ENCODE measurements at regions not wholly inside any gene's neighbourhood (a gene's known extent, or its start where the extent isn't known, plus 50 kb on each side); places are given as distances from the start of the nearest gene placed in this dataset.
A peak's percentile ranks its signal among the peaks of the same experiment; 100 is the strongest.

- no peaks in the 10 kb centered on the region for H3K9me3 Mint-ChIP-seq
- no peak for DNase-seq
- no peak overlapping the region for H3K27ac Mint-ChIP-seq
Measured at GRCh38 chr2:136223274-136223673, 105.3 kb upstream of the CXCR4 start.

DNA sequence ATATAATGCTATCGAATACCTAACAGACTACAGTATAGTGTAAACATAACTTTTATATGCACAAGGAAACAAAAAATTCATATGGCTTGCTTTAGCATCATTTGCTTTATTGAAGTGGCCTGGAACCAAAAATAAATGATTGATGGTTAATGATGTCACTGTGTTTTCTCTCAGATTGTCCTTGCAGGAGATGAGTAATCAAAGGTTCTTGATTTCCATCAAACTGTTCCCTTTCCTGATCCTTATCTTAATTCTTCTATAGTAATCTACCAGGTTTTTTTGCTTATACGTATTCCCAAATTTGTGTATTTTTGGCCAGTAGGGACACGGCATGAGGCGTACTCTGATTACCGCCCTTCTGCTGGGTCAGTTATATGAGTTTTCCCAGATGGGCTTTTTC, 104.9 kb upstream of the CXCR4 start:
- Mint-ChIP-seq H3K4me1 (peaks cover 19% of the 10 kb centered on the region), H3K4me3 (no peak overlapping the region), H3K36me3 (no peaks in the 10 kb centered on the region), H3K27ac (no peak overlapping the region), H3K27me3 (no peaks in the 10 kb centered on the region), H3K9me3 (no peaks in the 10 kb centered on the region)
- no peak for DNase-seq

More at GRCh38 chr2:136223274-136223673, 105.3 kb upstream of the CXCR4 start:
- no peak overlapping the region for H3K4me3 Mint-ChIP-seq
- no peaks in the 10 kb centered on the region for H3K36me3 Mint-ChIP-seq
- H3K27me3 Mint-ChIP-seq: no peaks in the 10 kb centered on the region
- peaks cover 15% of the 10 kb centered on the region for H3K4me1 Mint-ChIP-seq

DNA sequence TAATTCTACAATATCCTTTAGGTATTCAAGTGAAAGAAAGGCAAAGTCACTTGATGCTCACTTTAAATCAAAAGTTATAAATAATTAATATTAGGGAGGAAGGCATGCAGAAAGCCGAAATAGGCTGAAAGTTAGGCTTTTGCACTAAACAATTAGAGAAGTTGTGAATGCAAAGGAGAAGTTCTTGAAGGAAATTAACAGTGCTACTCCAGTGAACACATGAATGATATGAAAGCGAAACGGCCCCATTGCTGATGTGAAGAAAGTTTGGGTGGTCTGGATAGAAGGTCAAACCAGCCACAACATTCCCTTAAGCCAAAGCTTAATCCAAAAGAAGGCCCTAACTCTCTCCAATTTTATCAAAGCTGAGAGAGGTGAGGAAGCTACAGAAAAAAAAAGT, 103.1 kb upstream of the CXCR4 start:
- Mint-ChIP-seq H3K27me3 (no peaks in the 10 kb centered on the region), H3K9me3 (no peaks in the 10 kb centered on the region), H3K27ac (peak overlapping the region; percentile 50), H3K36me3 (no peaks in the 10 kb centered on the region), H3K4me1 (peaks cover 12% of the 10 kb centered on the region), H3K4me3 (no peak overlapping the region)
- DNase-seq: no peak

- peaks cover 6% of the 10 kb centered on the region for H3K4me1 Mint-ChIP-seq
- no peaks in the 10 kb centered on the region for H3K27me3 Mint-ChIP-seq
- no peaks in the 10 kb centered on the region for H3K36me3 Mint-ChIP-seq
- DNase-seq: no peak
- no peaks in the 10 kb centered on the region for H3K9me3 Mint-ChIP-seq
- no peak overlapping the region for H3K4me3 Mint-ChIP-seq
- H3K27ac Mint-ChIP-seq: no peak overlapping the region
Measured at GRCh38 chr2:136219963-136220362, 102.0 kb upstream of the CXCR4 start.

DNA sequence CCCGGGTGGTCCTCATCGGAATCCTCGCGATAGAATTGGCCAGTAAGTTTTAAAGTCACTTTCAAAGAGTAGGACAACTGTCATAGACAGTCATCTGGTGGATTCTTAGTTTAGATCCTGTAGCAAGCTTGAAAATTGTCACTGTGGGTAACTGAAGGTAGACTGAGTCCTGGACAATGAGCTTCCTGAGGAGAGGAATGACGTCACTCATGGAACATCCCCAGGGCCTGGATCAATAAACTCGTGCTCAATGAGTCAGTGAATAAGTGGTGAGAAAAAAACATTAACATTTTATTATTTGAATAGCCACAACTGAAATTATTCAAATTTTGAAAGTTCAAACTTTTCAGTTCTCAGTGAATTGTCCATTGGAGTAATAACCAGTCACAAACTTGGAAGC, 101.4 kb upstream of the CXCR4 start:
- Mint-ChIP-seq H3K9me3 (no peaks in the 10 kb centered on the region), H3K36me3 (no peaks in the 10 kb centered on the region), H3K4me1 (peaks cover 8% of the 10 kb centered on the region), H3K27ac (no peak overlapping the region), H3K4me3 (no peak overlapping the region), H3K27me3 (no peaks in the 10 kb centered on the region)
- no peak for DNase-seq

DNA sequence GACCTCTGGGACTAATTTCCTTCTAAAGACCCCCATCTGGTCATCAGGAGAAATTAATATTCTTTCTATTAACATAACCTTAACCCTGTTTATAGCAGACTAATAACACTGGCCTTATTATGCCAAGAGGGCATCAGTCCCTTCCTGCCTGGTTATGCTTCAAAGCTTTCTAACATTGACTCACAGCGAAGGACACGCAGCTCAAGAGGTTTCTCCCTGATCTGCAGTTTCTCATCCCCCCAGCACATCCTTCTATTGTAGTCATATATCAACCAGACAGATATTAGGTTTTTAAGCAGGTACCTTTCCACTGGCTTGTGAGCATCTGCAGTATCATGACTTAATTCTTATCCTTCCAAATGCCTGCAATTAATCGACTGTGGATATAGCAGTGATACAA, 100.0 kb upstream of the CXCR4 start:
- Mint-ChIP-seq H3K27me3 (no peaks in the 10 kb centered on the region), H3K4me1 (peaks cover 17% of the 10 kb centered on the region)

GRCh38 chr2:136215908-136216472, 98.0 kb upstream of the CXCR4 start:
- H3K4me1 Mint-ChIP-seq: peaks cover 29% of the 10 kb centered on the region
- H3K27me3 Mint-ChIP-seq: no peaks in the 10 kb centered on the region

More for the DNA sequence above, 100.0 kb upstream of the CXCR4 start:
- Mint-ChIP-seq H3K36me3 (no peaks in the 10 kb centered on the region), H3K4me3 (no peak overlapping the region), H3K9me3 (peaks cover 4% of the 10 kb centered on the region), H3K27ac (no peak overlapping the region)
- no peak for DNase-seq

DNA sequence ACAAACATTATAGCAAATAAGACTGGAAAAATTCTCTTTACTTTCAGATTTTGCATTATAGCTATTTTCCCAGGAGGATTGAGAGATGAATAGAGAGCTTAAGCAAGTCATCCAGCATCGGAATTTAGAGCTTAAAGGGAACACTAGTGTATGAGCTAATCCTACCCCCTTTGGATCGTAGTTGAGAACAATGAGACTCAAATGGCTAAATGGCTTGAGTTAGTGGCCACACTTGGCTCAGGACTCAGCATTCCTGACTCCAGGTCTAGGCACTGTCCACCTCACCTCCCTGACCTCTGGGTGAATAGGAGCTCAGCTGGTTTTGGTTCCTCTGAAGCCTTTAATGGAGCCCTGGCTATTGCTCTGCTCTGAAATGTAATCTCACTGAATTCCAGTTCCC, 97.5 kb upstream of the CXCR4 start:
- DNase-seq: no peak
- Mint-ChIP-seq H3K27ac (no peak overlapping the region), H3K4me3 (no peak overlapping the region), H3K9me3 (peaks cover 4% of the 10 kb centered on the region), H3K27me3 (no peaks in the 10 kb centered on the region), H3K36me3 (no peaks in the 10 kb centered on the region), H3K4me1 (peaks cover 32% of the 10 kb centered on the region)

More at GRCh38 chr2:136215908-136216472, 98.0 kb upstream of the CXCR4 start:
- no peaks in the 10 kb centered on the region for H3K36me3 Mint-ChIP-seq
- DNase-seq: no peak
- H3K27ac Mint-ChIP-seq: no peak overlapping the region
- H3K4me3 Mint-ChIP-seq: no peak overlapping the region
- H3K9me3 Mint-ChIP-seq: peaks cover 4% of the 10 kb centered on the region

DNA sequence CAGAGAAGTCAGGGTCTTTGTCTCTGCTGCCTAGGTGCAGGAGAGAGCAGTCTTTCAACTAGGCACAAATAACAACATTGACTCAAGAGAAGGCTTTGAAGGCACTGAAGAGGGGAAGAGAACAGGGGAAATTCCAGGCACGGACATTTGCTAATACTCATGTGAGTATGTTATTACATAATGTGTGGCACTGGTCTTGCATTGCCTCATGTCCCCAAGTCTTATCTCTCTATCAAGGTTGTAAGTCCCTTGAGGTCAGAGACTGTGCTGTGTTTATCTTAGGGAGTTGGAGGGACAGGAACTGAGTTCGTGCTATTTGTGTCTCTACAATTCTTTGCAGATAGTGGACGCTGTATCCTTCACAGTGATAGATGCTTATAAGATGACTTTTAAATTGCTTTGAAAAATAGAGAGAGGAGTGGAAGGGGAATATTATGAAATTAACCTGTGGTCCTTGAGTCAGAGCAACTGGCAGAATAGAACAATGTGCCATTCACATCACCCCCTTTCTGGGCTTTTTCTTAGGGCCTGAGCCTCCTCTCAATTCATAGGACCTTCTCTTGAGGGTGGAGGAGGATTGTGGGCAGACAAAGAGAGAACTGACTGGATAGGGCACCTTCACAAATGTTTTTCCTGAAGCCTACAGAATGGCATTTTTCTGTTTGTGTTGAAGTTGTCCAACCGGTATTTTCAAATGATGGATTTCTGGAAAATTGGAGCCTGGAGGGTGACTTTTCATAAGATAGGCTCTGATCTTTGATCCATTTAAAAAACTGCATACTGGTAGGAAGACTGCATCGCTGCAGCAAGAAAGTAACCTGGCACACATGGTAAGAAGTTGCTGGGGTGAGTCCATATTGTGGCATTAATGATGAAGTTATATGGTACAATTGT, 96.6 kb upstream of the CXCR4 start:
- Mint-ChIP-seq H3K4me1 (peaks cover 33% of the 10 kb centered on the region), H3K9me3 (peaks cover 7% of the 10 kb centered on the region), H3K36me3 (peaks cover 3% of the 10 kb centered on the region), H3K27me3 (no peaks in the 10 kb centered on the region), H3K4me3 (no peak overlapping the region), H3K27ac (no peak overlapping the region)
- no peak for DNase-seq

- Mint-ChIP-seq H3K27ac (no peak overlapping the region), H3K36me3 (peaks cover 10% of the 10 kb centered on the region), H3K4me1 (peaks cover 33% of the 10 kb centered on the region)
Measured at GRCh38 chr2:136213836-136214235, 95.9 kb upstream of the CXCR4 start.

GRCh38 chr2:136212426-136213378, 94.8 kb upstream of the CXCR4 start:
- peak; percentile 19 for DNase-seq
- Mint-ChIP-seq H3K27me3 (no peaks in the 10 kb centered on the region), H3K9me3 (peaks cover 16% of the 10 kb centered on the region), H3K36me3 (peaks cover 12% of the 10 kb centered on the region), H3K4me3 (no peak overlapping the region), H3K27ac (peak overlapping the region; percentile 49), H3K4me1 (peaks cover 37% of the 10 kb centered on the region)

More at GRCh38 chr2:136213836-136214235, 95.9 kb upstream of the CXCR4 start:
- Mint-ChIP-seq H3K9me3 (peaks cover 13% of the 10 kb centered on the region), H3K4me3 (no peak overlapping the region), H3K27me3 (no peaks in the 10 kb centered on the region)
- DNase-seq: no peak

- peaks cover 47% of the 10 kb centered on the region for H3K4me1 Mint-ChIP-seq
- peaks cover 12% of the 10 kb centered on the region for H3K36me3 Mint-ChIP-seq
- H3K27ac Mint-ChIP-seq: no peak overlapping the region
- H3K9me3 Mint-ChIP-seq: peaks cover 16% of the 10 kb centered on the region
- no peak for DNase-seq
- H3K27me3 Mint-ChIP-seq: no peaks in the 10 kb centered on the region
- no peak overlapping the region for H3K4me3 Mint-ChIP-seq
Measured at GRCh38 chr2:136211701-136212100, 93.8 kb upstream of the CXCR4 start.

DNA sequence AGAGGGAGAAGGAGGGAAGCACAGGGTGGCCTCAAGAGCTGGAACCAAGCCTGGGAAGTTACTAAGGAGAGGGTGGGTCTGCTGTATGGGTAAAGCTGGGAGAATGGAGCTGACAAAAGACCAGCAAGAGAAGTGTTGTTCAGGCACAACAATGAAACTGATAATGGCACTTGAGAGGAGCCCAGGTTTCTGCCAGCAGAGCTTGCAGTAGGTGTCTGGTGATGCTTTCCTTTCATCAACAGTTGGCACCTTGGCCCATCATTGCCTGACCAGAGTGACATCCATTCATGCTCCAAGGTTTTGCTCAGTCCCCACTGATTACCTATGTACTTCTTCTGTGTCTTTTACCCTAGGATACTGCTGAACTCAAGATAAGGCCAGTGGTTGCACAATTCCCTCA, 92.9 kb upstream of the CXCR4 start:
- Mint-ChIP-seq H3K27ac (peak overlapping the region; percentile 6), H3K4me3 (no peak overlapping the region), H3K36me3 (peaks cover 12% of the 10 kb centered on the region)

DNA sequence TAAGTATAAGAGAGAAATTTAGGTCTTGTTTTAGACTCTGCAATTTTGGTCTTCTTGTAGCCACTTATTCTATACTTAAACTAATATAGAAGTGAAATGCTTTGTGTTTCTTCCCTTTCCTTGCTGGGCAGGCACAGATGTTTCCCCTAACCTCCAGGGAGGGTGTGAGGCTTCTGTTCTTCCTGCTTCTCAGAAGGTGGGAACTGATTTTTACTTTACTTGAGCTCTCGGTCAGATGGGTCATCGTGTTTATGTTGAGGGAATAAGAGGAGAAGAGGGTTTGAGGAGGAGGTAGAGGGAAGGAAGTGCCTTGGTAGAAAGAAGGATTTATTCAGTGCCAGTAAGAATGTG, 92.5 kb upstream of the CXCR4 start:
- Mint-ChIP-seq H3K9me3 (peaks cover 16% of the 10 kb centered on the region), H3K27ac (peak overlapping the region; percentile 6), H3K4me3 (no peak overlapping the region), H3K36me3 (peaks cover 12% of the 10 kb centered on the region), H3K27me3 (no peaks in the 10 kb centered on the region), H3K4me1 (peaks cover 54% of the 10 kb centered on the region)
- no peak for DNase-seq

More for the DNA sequence above, 92.9 kb upstream of the CXCR4 start:
- H3K9me3 Mint-ChIP-seq: peaks cover 16% of the 10 kb centered on the region
- H3K27me3 Mint-ChIP-seq: no peaks in the 10 kb centered on the region
- H3K4me1 Mint-ChIP-seq: peaks cover 54% of the 10 kb centered on the region
- no peak for DNase-seq
